NCI-H774 (cell line): ENCODE measurements at regions not wholly inside any gene's neighbourhood (a gene's known extent, or its start where the extent isn't known, plus 50 kb on each side); places are given as distances from the start of the nearest gene placed in this dataset.
"Not testable (repeated sequence)": the region's sequence is repeated elsewhere in the genome, so short reads cannot be mapped to it uniquely, and the experiment has no call there.

Experiments used
- DNase-seq: peaks from one replicate; lab custom pipeline; 2025; lab: John Stamatoyannopoulos, UW

- DNase-seq: no peak
Observed at GRCh38 chr19:34575206-34575605, 93.6 kb downstream of the WTIP start.

GRCh38 chr19:34574704-34575103 is 93.1 kb downstream of the WTIP start:
- DNase-seq: no peak

GRCh38 chr19:34573226-34573864 is 91.8 kb downstream of the WTIP start:
- no peak for DNase-seq

GRCh38 chr19:34570140-34570539 is 88.6 kb downstream of the WTIP start:
- DNase-seq: not testable (repeated sequence)

- not testable (repeated sequence) for DNase-seq
Observed at GRCh38 chr19:34562344-34562743, 80.8 kb downstream of the WTIP start.
